ENCODE measurements at regions not wholly inside any gene's neighbourhood (a gene's known extent, or its start where the extent isn't known, plus 50 kb on each side); places are given as distances from the start of the nearest gene placed in this dataset.
A peak's percentile ranks its signal among the peaks of the same experiment; 100 is the strongest.

DNA sequence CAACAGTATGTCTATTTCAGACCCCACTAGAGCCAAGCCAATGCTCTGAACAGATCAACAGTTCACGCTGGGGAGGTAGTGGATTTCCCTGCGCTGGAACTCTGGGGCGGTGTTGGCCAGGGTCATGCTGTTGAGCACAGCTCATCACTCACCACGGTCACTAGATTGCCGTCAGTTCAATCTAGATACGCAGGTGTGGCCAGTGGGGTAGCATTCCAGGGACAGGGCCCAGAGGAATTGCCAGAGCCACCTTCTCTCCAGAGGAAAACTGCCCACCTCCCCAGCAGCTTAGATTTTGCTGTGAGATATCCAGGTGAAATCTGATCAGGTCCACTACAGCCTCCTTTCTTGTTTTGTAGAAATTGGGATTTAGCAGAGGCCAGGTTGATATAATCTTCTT is 101.8 kb downstream of the SOX11 start:
- intact Hi-C loops (cut with DNase I; ENCODE audit: low total_unique reads): no loop called here
- TF ChIP-seq EP300 (IDR thresholded peaks at IDR 0.05) (no peak), POLR2AphosphoS5 (IDR thresholded peaks at IDR 0.05) (no peak), POLR2A (IDR thresholded peaks at IDR 0.05) (no peak)
- TF ChIP-seq, protein P1, sequence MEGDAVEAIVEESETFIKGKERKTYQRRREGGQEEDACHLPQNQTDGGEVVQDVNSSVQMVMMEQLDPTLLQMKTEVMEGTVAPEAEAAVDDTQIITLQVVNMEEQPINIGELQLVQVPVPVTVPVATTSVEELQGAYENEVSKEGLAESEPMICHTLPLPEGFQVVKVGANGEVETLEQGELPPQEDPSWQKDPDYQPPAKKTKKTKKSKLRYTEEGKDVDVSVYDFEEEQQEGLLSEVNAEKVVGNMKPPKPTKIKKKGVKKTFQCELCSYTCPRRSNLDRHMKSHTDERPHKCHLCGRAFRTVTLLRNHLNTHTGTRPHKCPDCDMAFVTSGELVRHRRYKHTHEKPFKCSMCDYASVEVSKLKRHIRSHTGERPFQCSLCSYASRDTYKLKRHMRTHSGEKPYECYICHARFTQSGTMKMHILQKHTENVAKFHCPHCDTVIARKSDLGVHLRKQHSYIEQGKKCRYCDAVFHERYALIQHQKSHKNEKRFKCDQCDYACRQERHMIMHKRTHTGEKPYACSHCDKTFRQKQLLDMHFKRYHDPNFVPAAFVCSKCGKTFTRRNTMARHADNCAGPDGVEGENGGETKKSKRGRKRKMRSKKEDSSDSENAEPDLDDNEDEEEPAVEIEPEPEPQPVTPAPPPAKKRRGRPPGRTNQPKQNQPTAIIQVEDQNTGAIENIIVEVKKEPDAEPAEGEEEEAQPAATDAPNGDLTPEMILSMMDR (IDR thresholded peaks at IDR 0.05): no peak
- DNase-seq: no peak

GRCh38 chr2:5798084-5798483 is 105.9 kb downstream of the SOX11 start:
- intact Hi-C loops (cut with DNase I; ENCODE audit: low total_unique reads): no loop called here

More for the DNA sequence above, 101.8 kb downstream of the SOX11 start:
- no peak overlapping the region for H3K4me3 ChIP-seq
- 64 to 81% (median 71%) methylated on average over 6 of the region's 6 CpGs for WGBS, 5 donors
- H3K27me3 ChIP-seq: no peaks in the 10 kb centered on the region
- no peak overlapping the region for H3K27ac ChIP-seq
- H3K9me3 ChIP-seq: peaks cover 0 to 6% (median 4%) of the 10 kb centered on the region in 4 donors
- H3K4me1 ChIP-seq: no peaks in the 10 kb centered on the region
- H3K36me3 ChIP-seq: no peaks in the 10 kb centered on the region

DNA sequence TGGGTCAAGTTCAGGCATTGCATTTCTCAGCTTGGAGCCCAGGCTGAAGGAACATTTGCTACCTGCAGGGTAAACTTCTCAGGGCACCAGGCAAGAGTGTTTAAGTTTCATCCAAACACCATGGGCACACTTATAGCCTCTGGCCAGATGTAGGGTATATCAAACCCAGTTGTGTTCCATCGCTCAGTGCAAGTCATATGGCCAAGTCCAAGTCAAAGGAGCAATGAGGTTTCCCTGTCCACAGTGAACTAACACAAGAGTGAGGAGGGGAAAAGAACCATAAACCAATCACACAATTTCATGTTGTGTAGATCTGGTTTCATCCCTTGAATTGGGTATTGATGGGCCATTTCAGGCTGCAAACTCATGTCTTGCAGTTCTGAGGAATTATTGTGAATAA is 107.2 kb downstream of the SOX11 start:
- no peak for TF ChIP-seq EP300 (IDR thresholded peaks at IDR 0.05)
- TF ChIP-seq, protein P1 (IDR thresholded peaks at IDR 0.05): no peak
- no peak for TF ChIP-seq POLR2A (IDR thresholded peaks at IDR 0.05)
- no peak for TF ChIP-seq POLR2AphosphoS5 (IDR thresholded peaks at IDR 0.05)
- H3K4me1 ChIP-seq: peaks cover 0 to 6% (median 0%) of the 10 kb centered on the region in 4 donors
- no peak overlapping the region for H3K4me3 ChIP-seq
- DNase-seq: no peak
- no peaks in the 10 kb centered on the region for H3K36me3 ChIP-seq
- WGBS, 5 donors: 93 to 100% (median 98%) methylated on average over 1 of the region's 1 CpG
- intact Hi-C loops (cut with DNase I; ENCODE audit: low total_unique reads): no loop called here
- no peak overlapping the region for H3K27ac ChIP-seq
- peaks cover 0 to 7% (median 3%) of the 10 kb centered on the region in 4 donors for H3K9me3 ChIP-seq
- peaks cover 0 to 4% (median 0%) of the 10 kb centered on the region in 3 donors for H3K27me3 ChIP-seq

More at GRCh38 chr2:5798084-5798483, 105.9 kb downstream of the SOX11 start:
- no peak for TF ChIP-seq EP300 (IDR thresholded peaks at IDR 0.05)
- no peak for TF ChIP-seq POLR2A (IDR thresholded peaks at IDR 0.05)
- TF ChIP-seq, protein P1 (IDR thresholded peaks at IDR 0.05): no peak
- no peak for TF ChIP-seq POLR2AphosphoS5 (IDR thresholded peaks at IDR 0.05)
- no peak for DNase-seq
- no peak overlapping the region for H3K4me3 ChIP-seq
- H3K27ac ChIP-seq: no peak overlapping the region
- H3K4me1 ChIP-seq: no peaks in the 10 kb centered on the region
- H3K27me3 ChIP-seq: peaks cover 0 to 4% (median 0%) of the 10 kb centered on the region in 3 donors
- 75 to 94% (median 86%) methylated on average over 4 of the region's 4 CpGs for WGBS, 5 donors
- H3K36me3 ChIP-seq: no peaks in the 10 kb centered on the region
- H3K9me3 ChIP-seq: peaks cover 0 to 7% (median 3%) of the 10 kb centered on the region in 4 donors

- Histone ChIP-seq H3K36me3 (no peaks in the 10 kb centered on the region), H3K27ac (no peak overlapping the region), H3K27me3 (peaks cover 0 to 4% (median 0%) of the 10 kb centered on the region in 3 donors), H3K4me1 (peaks cover 0 to 6% (median 0%) of the 10 kb centered on the region in 4 donors), H3K4me3 (no peak overlapping the region), H3K9me3 (peaks cover 0 to 7% (median 3%) of the 10 kb centered on the region in 4 donors)
- intact Hi-C loops (cut with DNase I; ENCODE audit: low total_unique reads): no loop called here
- DNase-seq: peak in 1 of 2 donors; percentile 9
- TF ChIP-seq EP300 (IDR thresholded peaks at IDR 0.05) (no peak), POLR2A (IDR thresholded peaks at IDR 0.05) (no peak), POLR2AphosphoS5 (IDR thresholded peaks at IDR 0.05) (no peak)
- TF ChIP-seq, protein P1 (IDR thresholded peaks at IDR 0.05): no peak
- WGBS, 5 donors: 22 to 36% (median 31%) methylated on average over 8 of the region's 8 CpGs
Observed at GRCh38 chr2:5803547-5803946, 111.4 kb downstream of the SOX11 start.
